Activated CD8-positive, alpha-beta T cell treated with anti-CD3 and anti-CD28 coated beads for 36 hours (primary cell): ENCODE measurements at regions not wholly inside any gene's neighbourhood (a gene's known extent, or its start where the extent isn't known, plus 50 kb on each side); places are given as distances from the start of the nearest gene placed in this dataset.

Experiments
- ATAC-seq: fragments of 200-7000 bp; cut with Tn5 transposase; one replicate; pipeline ENCODE4 v1.10.0; 2021; ENCODE audit warnings: mild to moderate bottlenecking, moderate library complexity
- CTCF ChIA-PET: fragments of 350-600 bp; sonication (Branson Sonifier 250); formaldehyde crosslinking; loops from one replicate; lab custom pipeline; 2021; ENCODE audit warnings: antibody characterized with exemption; lab: Charles Lee
- POLR2A ChIA-PET: fragments of 350-600 bp; sonication (Branson Sonifier 250); formaldehyde crosslinking; loops from one replicate; lab custom pipeline; 2021; ENCODE audit warnings: antibody characterized with exemption; lab: Charles Lee
- DNase-seq: peaks from one replicate; pipeline ENCODE4 v3.0.0-alpha.2; 2020
- H3K27ac Mint-ChIP-seq: one replicate; pipeline ENCODE4 v1.8.0; 2021; ENCODE audit warnings: mild to moderate bottlenecking, mixed read lengths
- H3K27me3 Mint-ChIP-seq: one replicate; pipeline ENCODE4 v1.8.0; 2021; ENCODE audit warnings: mixed read lengths
- H3K36me3 Mint-ChIP-seq: one replicate; pipeline ENCODE4 v1.8.0; 2021; ENCODE audit warnings: low read depth, mixed read lengths
- H3K4me1 Mint-ChIP-seq: one replicate; pipeline ENCODE4 v1.8.0; 2021; ENCODE audit warnings: low read depth, mixed read lengths
- H3K4me3 Mint-ChIP-seq: one replicate; pipeline ENCODE4 v1.8.0; 2021; ENCODE audit warnings: mild to moderate bottlenecking, moderate library complexity, mixed read lengths
- H3K9me3 Mint-ChIP-seq: one replicate; pipeline ENCODE4 v1.8.0; 2021; ENCODE audit warnings: mixed read lengths
- intact Hi-C: fragments of 100-400 bp; cut with micrococcal nuclease; formaldehyde crosslinking; loops from one replicate; pipeline ENCODE4 v1.10.0; 2022
- TF ChIP-seq, protein P1 (sequence below): fragments of 200-600 bp; IDR thresholded peaks from one replicate; pipeline ENCODE4 v1.8.0; 2022; ENCODE audit warnings: antibody characterized with exemption, mild to moderate bottlenecking

DNA sequence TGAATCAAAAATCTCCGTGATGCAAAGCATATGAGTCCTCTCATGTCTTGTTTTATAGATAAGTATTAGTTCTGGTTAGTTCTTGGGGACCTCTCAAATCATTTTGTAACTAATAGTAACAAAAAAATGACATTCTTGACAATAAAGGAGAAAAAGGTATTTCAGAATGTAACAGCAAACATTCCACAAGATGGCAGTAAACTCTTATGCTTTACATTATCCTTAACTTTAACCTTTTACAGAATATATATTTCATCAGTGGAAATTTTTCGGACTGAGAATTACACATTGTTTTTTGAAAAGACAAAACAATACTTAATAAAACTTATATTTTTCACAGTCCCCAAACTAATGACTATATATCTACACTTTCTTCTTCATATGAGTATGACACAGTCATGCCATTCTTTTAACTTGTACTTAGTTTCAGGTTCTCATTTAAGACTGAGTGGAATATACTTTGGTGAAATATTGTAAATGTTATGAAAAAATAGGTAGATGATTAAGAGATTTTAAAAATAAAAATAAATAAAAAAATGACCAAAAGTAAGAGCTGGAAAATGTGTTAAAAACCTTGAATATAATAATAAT is 142.9 kb upstream of the NXPH2 start:
- intact Hi-C loops, result no loop called here
- Mint-ChIP-seq H3K27ac (no peak overlapping the region), H3K4me1 (no peaks in the 10 kb centered on the region), H3K36me3 (no peaks in the 10 kb centered on the region), H3K9me3 (no peaks in the 10 kb centered on the region), H3K4me3 (no peak overlapping the region), H3K27me3 (no peaks in the 10 kb centered on the region)
- ATAC-seq (no peak), DNase-seq (no peak)
- CTCF ChIA-PET, result no interaction called here
- POLR2A ChIA-PET, result no interaction called here
- TF ChIP-seq, protein P1, sequence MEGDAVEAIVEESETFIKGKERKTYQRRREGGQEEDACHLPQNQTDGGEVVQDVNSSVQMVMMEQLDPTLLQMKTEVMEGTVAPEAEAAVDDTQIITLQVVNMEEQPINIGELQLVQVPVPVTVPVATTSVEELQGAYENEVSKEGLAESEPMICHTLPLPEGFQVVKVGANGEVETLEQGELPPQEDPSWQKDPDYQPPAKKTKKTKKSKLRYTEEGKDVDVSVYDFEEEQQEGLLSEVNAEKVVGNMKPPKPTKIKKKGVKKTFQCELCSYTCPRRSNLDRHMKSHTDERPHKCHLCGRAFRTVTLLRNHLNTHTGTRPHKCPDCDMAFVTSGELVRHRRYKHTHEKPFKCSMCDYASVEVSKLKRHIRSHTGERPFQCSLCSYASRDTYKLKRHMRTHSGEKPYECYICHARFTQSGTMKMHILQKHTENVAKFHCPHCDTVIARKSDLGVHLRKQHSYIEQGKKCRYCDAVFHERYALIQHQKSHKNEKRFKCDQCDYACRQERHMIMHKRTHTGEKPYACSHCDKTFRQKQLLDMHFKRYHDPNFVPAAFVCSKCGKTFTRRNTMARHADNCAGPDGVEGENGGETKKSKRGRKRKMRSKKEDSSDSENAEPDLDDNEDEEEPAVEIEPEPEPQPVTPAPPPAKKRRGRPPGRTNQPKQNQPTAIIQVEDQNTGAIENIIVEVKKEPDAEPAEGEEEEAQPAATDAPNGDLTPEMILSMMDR, result no peak

GRCh38 chr2:138919120-138919747 is 139.0 kb upstream of the NXPH2 start:
- Mint-ChIP-seq H3K9me3 (no peaks in the 10 kb centered on the region), H3K4me1 (no peaks in the 10 kb centered on the region), H3K36me3 (no peaks in the 10 kb centered on the region), H3K27me3 (no peaks in the 10 kb centered on the region), H3K27ac (no peak overlapping the region), H3K4me3 (no peak overlapping the region)
- intact Hi-C loops, result no loop called here
- DNase-seq (no peak), ATAC-seq (no peak)
- CTCF ChIA-PET, result no interaction called here
- POLR2A ChIA-PET, result no interaction called here
- TF ChIP-seq, protein P1, result no peak

DNA sequence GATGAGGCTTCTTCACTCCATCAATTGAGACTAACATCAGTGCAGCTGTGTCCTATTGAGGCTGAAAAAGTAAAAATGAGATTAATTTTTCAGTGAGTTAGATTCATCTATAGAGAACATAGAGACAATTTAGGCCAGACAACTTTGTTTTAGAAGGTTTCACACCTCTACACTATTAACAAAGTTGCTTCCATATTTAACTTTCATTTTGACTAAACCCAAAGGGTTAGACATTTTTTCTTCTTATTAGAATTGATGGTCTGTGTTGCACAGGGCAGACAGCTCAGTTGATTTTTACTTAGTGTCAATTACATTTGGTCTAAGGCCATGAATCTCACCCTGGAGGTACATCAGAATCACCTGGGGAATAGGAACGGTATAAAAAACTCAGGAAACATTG is 130.2 kb upstream of the NXPH2 start:
- Mint-ChIP-seq H3K9me3 (peaks cover 3% of the 10 kb centered on the region), H3K27me3 (no peaks in the 10 kb centered on the region), H3K4me1 (no peaks in the 10 kb centered on the region), H3K27ac (no peak overlapping the region), H3K36me3 (no peaks in the 10 kb centered on the region), H3K4me3 (no peak overlapping the region)
- intact Hi-C loops, result no loop called here
- TF ChIP-seq, protein P1, result no peak
- CTCF ChIA-PET, result no interaction called here
- ATAC-seq, result no peak
- DNase-seq, result no peak
- POLR2A ChIA-PET, result no interaction called here

DNA sequence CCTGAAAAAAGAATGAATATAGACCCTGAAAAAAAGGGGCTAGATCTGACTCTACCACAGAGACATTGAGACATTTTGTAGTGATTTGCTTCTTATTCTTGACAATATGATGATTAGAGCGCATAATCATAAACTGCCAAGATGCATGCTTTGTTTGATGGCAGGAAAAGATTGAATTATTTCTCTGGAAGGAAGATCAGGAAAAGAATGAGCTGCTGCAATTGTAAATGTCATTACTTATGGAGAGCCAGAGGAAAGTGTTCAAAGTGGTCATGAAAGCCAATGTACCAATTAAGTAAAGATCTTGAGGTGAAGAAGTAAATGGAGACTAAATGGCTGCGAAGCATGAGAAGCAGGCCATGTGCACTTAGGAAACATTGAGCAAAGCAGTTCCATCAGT is 126.4 kb upstream of the NXPH2 start:
- intact Hi-C loops, result no loop called here
- H3K27me3 Mint-ChIP-seq, result no peaks in the 10 kb centered on the region
- no peak for ATAC-seq
- ChIA-PET POLR2A (no interaction called here), CTCF (no interaction called here)
- DNase-seq, result no peak
- H3K36me3 Mint-ChIP-seq, result no peaks in the 10 kb centered on the region
- TF ChIP-seq, protein P1, result no peak
- no peak overlapping the region for H3K27ac Mint-ChIP-seq
- no peaks in the 10 kb centered on the region for H3K4me1 Mint-ChIP-seq
- H3K4me3 Mint-ChIP-seq, result no peak overlapping the region
- peaks cover 3% of the 10 kb centered on the region for H3K9me3 Mint-ChIP-seq

DNA sequence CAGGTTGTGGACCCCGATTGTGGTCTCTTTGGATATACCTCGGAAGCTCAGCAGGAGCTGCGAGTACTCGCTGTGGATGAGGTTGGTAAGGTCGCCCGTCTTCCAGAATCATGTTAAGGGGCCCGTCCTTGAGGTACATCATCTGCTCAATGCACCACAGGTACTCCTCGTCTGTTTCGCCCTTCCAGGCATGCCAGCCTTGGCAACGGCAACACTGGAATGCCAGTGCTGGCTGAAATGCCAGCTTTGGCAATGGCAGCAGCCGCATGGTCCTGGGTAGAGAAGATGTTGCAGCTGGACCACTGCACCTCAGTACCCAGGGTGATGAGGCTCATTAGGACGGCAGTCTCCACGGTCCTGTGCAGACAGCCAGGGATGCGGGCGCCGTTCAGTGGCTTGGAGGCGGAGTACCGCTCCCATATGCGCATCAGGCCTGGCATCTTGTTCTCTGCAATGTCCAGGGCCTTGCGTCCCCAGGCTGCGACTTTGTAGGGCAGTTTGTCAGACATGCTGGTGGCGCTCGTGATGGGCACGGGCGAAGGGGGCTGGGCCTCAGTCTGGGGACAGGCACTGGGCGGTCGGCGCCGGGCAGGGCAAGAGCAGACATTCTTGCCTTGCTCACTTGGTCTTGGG is 122.2 kb upstream of the NXPH2 start:
- POLR2A ChIA-PET, result no interaction called here
- TF ChIP-seq, protein P1, result no peak
- CTCF ChIA-PET, result no interaction called here
- Mint-ChIP-seq H3K4me1 (no peaks in the 10 kb centered on the region), H3K36me3 (no peaks in the 10 kb centered on the region), H3K27ac (no peak overlapping the region), H3K4me3 (no peak overlapping the region), H3K9me3 (no peaks in the 10 kb centered on the region), H3K27me3 (no peaks in the 10 kb centered on the region)
- DNase-seq, result no peak
- ATAC-seq, result no peak
- intact Hi-C loops, result no loop called here
